IPS-NIHi7 (cell line): ENCODE measurements at regions not wholly inside any gene's neighbourhood (a gene's known extent, or its start where the extent isn't known, plus 50 kb on each side); places are given as distances from the start of the nearest gene placed in this dataset.
"Not testable (repeated sequence)": the region's sequence is repeated elsewhere in the genome, so short reads cannot be mapped to it uniquely, and the experiment has no call there.

ENCODE experiments used
- DNase-seq: peaks from one replicate; pipeline ENCODE4 v3.0.0; 2012; ENCODE audit warnings: mixed read lengths; ENCODE audit errors: extremely low spot score

DNA sequence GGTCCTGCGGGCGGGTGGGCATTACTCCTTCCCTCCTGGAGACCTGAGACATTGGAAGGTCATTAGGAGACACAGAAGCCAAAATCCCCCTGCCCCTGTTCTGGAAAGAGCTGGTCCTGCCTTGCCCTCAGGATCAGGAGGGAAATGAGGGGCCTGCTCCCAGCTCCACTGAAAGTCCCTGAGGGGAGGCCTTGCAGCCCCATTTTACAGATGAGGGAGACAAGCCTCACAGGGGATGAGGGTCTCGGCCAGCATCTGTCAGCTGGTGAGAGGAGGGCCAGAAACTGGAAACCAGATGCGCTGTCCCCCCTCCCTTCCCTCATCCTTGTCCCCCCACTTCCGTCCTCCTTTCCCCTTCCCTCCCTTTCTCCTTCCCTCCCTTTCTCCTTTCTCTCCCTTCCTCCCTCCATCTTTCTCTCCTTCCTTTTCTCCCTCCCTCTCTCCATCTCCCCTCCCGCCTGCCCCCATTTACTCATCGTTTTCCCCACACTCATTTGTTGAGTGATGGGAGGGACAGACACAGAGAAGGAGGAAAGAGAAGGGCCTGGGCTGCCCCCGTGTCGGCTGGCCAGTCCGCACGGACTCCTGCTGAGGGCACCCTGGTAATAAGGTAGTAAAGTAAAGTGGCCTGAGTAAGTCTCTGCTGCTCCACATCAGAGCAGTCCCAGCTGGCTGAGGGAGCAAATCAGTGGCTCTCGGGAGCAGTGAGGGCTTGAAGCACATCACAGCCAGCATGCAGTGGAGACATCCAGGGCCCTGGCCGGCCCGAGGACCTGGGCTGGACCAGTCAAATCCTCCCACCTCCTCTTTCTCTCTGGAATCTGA lies 112.4 kb upstream of the ALDH1A3 start:
- DNase-seq, result no peak

DNA sequence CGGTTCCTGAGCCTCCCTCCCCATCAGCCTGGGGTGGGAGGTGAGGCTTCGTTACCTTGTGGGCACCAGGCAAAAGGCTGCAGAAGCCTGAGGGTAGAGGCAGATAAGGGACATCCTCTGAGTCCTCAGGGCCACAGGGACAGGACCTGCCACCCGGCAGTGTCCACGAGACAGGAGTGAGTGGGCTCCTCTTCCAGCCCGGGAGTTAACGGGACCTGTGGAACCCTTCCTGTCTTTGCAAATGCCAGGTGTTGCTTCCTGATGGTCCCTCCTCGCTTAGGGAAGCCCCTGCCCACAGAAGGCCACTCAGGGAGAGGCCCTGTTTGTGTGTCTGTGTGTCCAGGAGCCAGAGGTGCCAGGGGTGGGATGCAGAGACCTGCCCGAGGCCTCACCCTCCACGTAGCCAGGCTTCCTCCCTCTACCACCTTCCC lies 111.1 kb upstream of the ALDH1A3 start:
- no peak for DNase-seq

DNA sequence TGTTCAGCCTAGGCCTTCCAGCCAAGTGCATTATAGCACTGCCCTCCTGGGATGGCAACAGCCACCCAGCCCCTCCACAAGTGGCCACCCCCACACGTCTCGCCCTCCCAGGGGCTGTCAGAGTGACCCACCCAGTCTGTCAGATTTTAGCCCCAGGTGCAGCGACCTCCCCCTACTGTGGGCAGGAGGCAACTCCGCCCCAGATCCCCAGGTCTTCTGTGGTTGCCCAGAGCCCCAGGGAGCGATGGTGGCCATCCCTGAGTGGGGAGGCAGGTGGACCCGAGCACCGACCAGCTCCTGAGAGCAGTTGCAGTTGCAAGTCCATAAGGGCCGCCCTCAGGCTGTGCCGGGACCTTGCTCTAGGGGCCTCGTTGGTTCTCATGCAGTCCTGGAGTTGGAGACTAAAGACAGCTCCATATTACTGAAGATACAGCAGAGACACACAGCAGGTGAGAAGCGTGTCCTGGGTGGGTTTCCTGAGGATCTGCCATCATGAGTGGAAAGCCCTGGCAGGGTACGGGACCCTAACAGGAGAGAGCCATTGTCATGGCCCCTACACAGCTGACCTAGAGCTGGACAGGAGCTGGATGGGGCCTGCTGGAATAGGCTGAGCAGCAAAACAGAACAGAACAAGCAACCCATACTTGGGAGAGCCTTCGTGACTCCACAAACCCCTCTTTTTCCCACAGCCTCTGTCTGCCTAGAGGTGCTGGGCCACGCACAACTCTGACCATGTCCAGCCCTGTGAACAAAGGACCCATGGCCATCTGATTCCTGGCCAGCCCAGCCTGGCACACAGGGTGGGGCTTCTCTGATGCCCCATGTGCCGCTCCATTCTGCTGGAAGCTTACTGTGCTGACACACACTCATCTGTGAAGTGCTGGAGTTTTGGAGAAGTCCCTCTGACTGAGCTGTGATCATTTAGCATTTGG lies 110.3 kb upstream of the ALDH1A3 start:
- no peak for DNase-seq

DNA sequence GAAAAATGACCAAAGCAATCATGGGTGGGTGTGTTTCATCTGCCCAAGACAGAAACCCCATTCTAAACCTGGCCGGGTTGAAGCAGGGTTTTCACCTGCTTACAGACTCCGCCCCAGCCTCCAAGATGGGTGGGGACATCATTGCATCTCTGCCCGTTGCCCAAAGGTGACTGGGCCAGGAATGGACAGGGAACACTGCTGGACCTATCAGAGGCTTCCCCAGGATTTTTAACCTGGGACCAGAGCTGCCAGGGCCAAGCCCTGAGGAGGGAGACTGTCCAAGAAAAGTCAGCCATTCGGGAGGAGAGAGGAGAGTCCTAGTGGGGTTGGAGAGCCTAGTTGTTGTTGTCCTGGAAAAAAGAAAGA lies 109.7 kb upstream of the ALDH1A3 start:
- DNase-seq, result no peak

DNA sequence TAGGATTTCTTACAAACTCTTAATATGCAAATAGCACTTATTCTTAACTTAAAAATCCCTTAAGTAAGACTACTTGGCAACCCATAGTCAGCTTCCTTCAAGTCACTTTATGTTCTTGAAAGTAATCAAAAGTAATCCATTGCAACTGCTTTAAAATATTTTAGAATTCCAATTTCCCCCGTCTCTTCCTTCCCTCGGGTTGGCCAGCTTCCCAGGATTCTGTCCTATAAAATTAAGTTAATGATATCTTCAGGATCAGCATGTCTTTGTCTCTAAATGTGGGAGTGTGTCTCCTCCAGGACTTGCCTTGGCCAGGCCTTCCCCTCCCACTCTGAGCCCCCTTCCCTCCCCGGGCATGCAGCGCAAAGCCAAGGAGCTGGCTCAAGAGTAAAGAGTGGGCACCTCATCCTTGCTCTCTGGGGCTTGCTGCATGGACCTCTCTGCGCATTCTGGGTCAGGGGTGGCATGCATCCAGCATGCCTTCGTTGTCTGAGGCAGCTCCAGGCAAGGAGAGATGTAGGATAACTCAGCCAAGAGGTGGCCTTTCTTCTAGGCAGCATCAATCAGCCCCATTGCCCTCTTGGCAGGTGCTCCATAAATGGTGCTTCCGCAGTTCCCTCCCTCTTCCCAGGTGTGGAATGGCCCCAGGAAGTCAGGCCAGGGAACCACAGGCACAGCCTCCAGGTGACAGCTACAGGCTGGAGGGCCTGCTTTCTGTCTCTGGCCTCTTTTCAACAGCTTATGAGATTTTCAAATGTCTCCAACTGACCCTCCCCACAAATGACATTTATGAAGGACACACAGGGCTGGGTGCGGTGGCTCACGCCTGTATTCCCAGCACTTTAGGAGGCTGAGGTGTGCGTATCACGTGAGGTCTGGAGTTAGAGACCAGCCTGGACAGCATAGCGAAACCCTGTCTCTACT lies 108.7 kb upstream of the ALDH1A3 start:
- no peak for DNase-seq

DNA sequence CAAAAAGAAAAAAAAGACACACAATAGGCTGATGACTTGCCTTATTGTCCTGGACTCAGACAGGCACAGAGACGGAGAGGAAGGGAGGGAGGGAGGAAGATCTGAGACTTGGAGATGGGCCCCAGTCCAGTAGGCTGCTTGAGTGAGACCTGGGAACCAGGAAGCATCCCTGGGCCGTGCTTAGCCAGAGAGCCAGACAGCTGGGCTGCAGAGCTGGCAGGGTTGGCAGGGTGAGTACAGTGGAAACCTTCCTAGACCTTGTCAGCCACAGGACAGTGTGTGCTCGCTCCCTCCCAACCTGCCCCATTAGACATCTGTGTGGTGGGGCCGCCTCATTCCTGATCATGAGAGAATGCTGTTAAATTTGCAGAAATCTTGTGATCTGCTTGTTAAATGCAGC lies 107.9 kb upstream of the ALDH1A3 start:
- DNase-seq, result no peak

DNA sequence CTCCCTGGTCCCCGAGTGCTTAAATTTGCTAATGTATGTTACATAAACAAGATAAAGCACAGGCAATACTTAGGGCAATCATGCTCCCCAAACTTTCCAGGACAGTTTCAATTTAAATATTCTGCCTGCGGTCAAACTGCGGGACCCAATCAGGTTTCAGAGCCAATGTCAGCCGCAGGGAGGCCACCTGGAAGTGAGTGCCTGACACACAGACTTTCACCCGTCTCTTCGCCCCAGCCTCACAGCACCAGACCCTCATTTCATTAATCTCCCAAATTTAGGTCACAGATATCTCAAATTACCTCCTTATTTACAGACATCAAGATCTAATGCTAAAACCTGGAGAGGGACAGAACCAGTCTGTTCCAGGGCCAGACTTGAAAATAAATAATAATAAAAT lies 107.2 kb upstream of the ALDH1A3 start:
- DNase-seq, result no peak

DNA sequence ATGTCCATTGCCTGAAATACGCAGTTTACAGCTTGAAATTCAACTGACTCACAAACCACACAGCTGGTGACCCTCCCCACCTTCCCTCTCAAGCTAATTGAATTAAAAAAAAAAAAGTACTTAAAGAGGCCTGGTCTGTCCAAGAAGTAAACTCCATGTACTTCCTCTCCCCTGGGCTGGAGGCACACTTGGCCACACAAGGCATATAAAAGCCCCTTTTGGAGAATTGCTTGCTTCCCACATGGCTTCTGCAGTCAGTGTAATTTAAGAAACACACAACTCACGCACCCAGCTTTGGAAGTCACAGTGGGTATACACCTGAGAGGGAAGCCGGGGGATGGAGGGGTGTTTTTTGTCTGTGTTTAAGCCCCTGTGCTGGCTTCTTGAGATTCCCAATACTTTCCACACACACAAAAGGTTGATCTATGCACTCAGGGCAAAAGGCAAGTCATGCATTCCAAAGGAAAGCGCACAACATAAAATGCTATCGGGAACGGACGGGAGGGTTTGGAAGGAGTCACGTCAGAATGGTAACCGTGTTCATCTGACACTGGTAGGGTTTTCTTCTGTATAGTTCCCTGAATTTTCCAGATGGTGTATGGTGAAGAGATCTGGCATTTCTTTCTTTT lies 106.6 kb upstream of the ALDH1A3 start:
- DNase-seq, result no peak

DNA sequence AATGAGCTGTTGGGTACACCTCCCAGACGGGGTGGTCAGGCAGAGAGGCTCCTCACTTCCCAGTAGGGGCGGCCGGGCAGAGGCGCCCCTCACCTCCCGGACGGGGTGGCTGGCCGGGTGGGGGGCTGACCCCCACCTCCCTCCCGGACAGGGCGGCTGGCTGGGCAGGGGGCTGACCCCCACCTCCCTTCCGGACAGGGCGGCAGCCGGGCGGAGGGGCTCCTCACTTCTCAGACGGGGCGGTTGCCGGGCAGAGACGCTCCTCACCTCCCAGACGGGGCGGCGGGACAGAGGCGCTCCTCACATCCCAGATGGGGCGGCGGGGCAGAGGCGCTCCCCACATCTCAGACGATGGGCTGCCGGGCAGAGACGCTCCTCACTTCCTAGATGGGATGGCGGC lies 105.6 kb upstream of the ALDH1A3 start:
- not testable (repeated sequence) for DNase-seq

DNA sequence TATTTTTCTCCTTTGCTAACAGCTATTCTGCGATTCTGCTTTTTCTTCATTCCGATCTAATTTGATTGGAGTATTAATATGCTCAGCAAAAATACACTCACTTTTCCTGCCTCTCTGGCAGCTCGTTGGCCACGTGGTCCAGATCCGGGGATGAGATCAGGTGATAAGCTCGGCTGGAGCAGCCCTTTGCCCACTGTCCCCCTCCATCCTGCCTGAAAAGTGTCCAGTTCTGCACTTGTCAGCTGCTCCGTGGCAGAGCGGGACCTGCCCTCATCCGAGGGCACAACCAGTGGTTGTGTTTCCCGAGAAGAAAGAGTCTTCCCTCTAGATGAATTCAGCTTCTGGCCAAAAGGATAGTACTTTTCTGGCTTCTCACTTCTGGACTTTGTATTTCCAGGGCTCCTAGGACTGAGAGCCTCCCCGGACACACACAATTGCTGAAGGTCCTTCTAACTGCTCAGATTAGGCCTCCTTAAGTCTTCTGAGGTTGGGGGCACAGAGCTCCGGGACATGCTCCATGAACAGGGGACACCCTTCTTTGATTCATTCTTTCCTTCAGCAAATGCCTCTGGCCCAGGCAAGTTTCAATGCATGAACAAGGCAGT lies 103.9 kb upstream of the ALDH1A3 start:
- DNase-seq, result no peak

DNA sequence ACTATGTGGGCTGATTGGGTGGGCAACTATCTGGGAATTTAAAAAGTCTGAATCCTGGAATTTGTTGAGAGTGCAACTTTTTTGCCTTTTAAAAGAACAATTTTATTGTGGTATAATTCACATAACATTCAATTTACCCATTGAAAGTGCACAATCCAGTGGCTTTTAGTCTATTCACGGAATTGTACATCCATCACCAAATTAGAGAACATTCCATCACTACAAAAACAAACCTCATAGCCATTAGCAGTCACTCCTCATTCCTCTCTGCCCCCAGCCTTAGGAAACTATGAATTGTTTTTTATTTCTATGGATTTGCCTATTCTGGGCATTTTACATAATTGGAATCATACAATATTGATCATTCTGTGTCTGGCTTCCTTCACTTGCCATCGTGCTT lies 101.8 kb upstream of the ALDH1A3 start:
- DNase-seq, result no peak

DNA sequence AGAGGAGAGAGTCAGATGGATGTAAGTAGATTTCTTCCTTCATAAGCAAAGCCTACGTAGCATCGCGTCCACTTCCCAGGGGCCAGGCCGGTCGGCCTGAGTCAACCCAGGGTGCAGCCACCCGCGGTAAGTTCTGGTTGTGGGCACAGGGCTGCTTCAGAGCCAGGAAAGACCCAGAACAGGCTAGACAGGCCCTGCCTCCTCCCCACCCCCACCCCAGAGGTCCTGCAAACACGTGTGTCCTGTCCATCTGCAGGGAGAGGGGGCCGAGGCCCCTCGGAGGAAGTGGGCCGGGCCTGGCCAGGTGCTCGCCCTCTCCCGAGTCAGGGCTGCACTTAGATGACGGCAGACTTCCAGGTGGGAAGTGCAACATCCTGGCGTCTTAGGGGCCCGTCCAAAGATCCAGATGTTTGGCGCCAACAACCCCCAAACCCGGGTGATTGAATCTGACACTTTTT lies 100.8 kb upstream of the ALDH1A3 start:
- no peak for DNase-seq

DNA sequence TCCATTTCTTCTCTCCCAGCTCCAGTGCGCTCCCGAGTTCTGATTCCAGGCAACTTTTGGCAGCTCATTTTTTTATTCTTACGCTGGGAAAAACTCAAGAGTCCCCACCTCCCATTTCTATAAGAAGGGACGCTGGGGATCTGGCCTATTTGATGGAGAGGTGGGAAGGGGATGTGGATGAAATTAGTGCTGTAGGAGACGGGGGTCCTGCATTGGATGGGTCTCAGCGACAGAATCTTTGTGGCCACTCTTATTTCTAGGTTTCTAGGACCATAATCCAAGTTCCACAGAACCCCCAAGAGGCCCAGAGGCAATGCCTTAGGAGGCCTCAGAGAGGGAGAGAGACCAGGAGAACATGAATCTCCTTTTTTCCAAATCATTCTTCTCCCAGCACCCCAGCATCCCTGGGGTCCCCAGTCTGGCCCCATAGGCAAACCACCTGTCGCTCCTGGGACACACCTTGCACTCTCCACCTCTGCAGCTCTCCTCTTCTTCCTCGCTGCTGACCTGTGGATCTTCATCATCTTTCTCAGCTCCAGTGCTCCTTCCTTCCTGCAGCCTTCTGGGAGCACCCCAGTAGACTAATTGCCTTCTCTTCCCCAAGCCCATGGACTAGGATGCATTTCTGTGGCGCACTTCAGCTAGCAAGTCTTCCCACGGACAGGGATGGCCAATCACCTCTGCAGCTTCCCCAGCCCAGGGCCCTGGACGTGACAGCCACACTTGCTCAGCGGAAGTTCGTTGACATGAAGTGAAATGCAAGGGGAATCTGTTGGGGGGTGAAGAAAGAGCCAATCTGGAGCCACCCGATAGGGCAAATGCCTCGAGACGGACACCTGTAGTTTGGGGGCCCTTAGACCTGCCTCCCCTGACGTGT lies 100.1 kb upstream of the ALDH1A3 start:
- no peak for DNase-seq

DNA sequence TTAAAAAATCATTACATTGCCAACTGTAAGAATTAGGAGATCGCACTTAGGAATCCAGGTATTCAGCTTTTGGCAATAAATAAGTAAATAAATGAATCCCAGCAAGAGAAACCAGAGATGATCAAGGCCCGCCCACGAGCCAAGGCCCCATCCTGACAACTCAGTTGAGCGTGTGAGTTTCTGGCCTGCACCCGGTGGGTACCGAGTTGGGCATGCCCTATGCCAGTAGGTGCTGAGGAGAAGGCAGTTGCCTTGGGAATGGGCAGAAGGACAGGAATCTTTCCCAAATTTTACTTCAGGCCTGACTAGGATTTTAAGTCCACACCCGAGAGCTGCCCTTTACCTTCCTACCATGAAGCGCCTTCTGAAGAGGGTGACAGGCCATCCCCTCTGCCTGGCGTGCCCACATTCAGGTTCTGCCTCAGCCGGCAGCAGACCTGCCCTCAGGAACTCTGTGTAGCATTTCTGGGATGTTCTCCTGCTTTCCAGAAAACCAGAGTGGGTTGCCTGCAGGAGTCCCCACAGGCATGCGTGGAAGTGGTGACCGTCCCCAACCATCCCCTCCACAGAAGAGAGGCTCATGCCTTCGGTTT lies 99.3 kb upstream of the ALDH1A3 start:
- no peak for DNase-seq

DNA sequence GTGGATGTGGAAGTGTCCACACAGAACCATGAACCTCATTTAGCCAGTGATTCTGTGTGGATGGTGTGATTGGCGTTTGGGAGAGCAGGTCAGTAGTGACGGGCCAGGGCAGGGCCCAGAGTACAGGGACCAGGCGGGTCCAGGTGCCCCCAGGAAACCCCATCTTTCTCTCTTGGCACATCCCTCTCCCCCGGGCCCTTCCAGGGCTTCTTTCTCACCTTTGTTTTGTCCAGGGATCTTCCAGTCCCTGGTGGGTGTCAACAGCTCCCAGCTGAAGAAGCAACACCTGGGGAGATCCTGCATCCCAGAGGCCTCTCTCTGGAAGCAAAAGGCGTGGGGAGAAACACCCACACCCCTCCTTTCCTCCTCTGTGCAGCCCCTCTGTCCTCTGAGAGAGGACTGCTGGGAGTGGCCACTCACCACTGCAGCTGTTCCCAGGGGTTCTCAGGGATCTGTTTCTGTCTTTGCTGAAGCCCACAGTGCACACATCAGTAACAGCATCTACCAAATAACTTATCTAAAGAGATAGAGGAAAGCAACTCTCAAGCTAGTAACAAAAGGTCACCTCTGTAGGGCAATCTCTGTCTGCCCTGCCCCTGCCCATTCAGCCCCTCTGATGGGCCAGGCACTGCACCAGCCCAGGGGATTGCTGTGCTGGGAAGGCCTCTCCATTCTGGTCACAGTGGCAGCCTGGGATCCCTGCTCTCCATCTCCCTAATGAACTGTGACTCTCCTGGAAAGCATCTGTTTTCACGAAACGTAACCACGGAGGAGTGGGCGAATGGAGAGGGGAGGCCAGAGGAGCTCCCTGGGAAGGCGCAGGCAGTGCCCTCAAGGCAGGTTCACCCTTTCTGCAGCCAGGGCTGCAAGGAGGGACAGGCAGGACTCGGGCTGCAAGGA lies 98.3 kb upstream of the ALDH1A3 start:
- DNase-seq, result no peak

DNA sequence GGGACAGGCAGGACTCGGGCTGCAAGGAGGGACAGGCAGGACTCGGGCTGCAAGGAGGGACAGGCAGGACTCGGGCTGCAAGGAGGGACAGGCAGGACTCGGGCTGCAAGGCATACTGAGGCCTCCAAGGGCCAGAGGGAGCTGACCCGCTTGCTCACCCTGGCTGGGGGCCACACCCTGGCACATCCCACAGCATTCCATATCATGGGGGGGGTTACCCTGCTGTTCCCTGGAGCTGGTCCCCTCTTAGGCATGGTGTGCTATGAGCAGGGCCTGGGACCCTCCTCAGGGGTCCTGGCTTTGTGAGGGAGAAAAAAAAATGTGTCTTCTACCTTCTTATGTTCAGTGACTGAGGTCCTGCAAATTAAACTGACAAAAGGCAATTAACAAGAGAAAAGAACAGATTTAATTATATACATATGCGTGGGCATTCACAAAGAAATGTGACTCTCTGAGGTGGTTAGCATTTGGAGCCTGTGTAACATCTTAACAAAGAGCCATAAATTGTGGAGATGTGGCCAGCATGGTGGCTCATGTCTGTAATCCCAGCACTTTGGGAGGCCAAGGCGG lies 97.6 kb upstream of the ALDH1A3 start:
- DNase-seq, result peak; percentile 5

DNA sequence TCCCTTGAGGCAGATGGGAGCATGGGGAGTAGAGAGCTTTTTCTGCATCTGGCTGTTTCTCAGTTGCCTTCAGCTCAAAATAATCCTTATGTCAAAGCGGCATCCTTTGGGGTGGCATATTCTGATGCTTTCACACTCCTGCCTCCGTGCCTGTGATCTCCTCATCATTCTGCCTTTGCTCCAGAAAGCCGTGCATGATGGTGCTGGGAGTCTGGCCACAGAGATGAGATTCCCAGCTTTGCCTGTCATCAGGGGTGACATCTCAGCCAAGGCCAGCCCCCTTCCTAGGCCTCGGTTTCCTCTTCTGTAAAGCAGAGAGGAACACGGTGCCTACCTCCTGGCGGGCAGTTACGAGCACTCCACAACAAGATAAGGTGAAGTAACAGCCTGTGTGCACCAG lies 96.3 kb upstream of the ALDH1A3 start:
- DNase-seq, result no peak
